GM12878 (cell line): ENCODE measurements at regions not wholly inside any gene's neighbourhood (a gene's known extent, or its start where the extent isn't known, plus 50 kb on each side); places are given as distances from the start of the nearest gene placed in this dataset.

Experiments
- BRCA1 ChIP-seq: IDR thresholded peaks from 2 replicates; pipeline ENCODE4 v1.6.1; 2011; ENCODE audit warnings: low read depth, low read length, improper control_type of control experiment
- CHD2 ChIP-seq: IDR thresholded peaks from 2 replicates; pipeline ENCODE4 v1.6.1; 2011; ENCODE audit warnings: low read depth, low read length, improper control_type of control experiment, borderline replicate concordance
- CTCF ChIP-seq, 3 experiments: IDR thresholded peaks in 2 of 3; conservative IDR thresholded peaks in 1 of 3; 2 replicates each; pipeline ENCODE4 v1.5.1; 2011; ENCODE audit warnings: low read depth in 3 of 3, low read length in 3 of 3, mild to moderate bottlenecking in 3 of 3, control low read depth in 2 of 3, moderate library complexity in 2 of 3, inconsistent platforms in 1 of 3, mixed read lengths in 1 of 3; ENCODE audit not compliant: control insufficient read depth in 2 of 3, insufficient read depth in 1 of 3; ENCODE audit errors: extremely low read depth in 1 of 3
- JUNB ChIP-seq: IDR thresholded peaks from 2 replicates; pipeline ENCODE4 v1.6.1; 2016; ENCODE audit warnings: antibody characterized with exemption, mild to moderate bottlenecking
- POLR2AphosphoS5 ChIP-seq: IDR thresholded peaks from 2 replicates; pipeline ENCODE4 v1.6.1; 2011; ENCODE audit warnings: mild to moderate bottlenecking, low read length, inconsistent platforms
- RAD51 ChIP-seq: fragments of 450-650 bp; IDR thresholded peaks from 2 replicates; pipeline ENCODE4 v1.6.1; 2016; ENCODE audit warnings: moderate library complexity, mild to moderate bottlenecking, inconsistent platforms
- SIN3A ChIP-seq: IDR thresholded peaks from 2 replicates; pipeline ENCODE4 v1.6.1; 2012; ENCODE audit warnings: low read depth, low read length, improper control_type of control experiment
- TAF1 ChIP-seq: IDR thresholded peaks from 2 replicates; pipeline ENCODE4 v1.6.1; 2011; ENCODE audit warnings: mild to moderate bottlenecking, low read depth, low read length, borderline replicate concordance
- ZZZ3 ChIP-seq: IDR thresholded peaks from 2 replicates; pipeline ENCODE4 v1.6.1; 2011; ENCODE audit warnings: low read depth; ENCODE audit not compliant: control insufficient read depth, insufficient read length

GRCh38 chr10:83222832-83223742 lies 916.2 kb upstream of the GHITM start:
- TF ChIP-seq CTCF (IDR thresholded peaks at IDR 0.05 in 2 of 3, conservative IDR thresholded peaks at IDR 0.05 in 1 of 3; ENCODE audit: control insufficient read depth in 2 of 3, extremely low read depth in 1 of 3, insufficient read depth in 1 of 3, low read depth in 3 of 3, low read length in 3 of 3) = no peak
- TF ChIP-seq CHD2 = no peak
- no peak for TF ChIP-seq ZZZ3
- no peak for TF ChIP-seq SIN3A
- TF ChIP-seq POLR2AphosphoS5 = no peak
- TF ChIP-seq BRCA1 = no peak
- TF ChIP-seq TAF1 = no peak
- no peak for TF ChIP-seq JUNB
- no peak for TF ChIP-seq RAD51
